Adrenal gland (tissue), 9 donors: ENCODE measurements at regions not wholly inside any gene's neighbourhood (a gene's known extent, or its start where the extent isn't known, plus 50 kb on each side); places are given as distances from the start of the nearest gene placed in this dataset.

Experiments
- DNase-seq, 7 donors: peaks; one replicate each; pipeline ENCODE4 v3.0.0-alpha.2; 2019 to 2020
- H3K27ac ChIP-seq, 5 donors: fragments of 200-600 bp; sonication (generic) in 4 of 5; 1 replicate in 3 of 5; 2 replicates in 2 of 5; pipeline versions ENCODE4 v1.5.1 to v1.8.0; 2016 to 2020; ENCODE audit warnings: mild to moderate bottlenecking in 1 of 5
- H3K27me3 ChIP-seq: fragments of 200-600 bp; 2 replicates; pipeline ENCODE4 v1.8.0; 2021
- H3K36me3 ChIP-seq, 2 donors: fragments of 200-600 bp; replicated peaks in 1 of 2; 1 replicate in 1 of 2; 2 replicates in 1 of 2; pipeline versions ENCODE4 v1.5.1 to v1.8.0; 2018 to 2022
- H3K4me1 ChIP-seq, 2 donors: fragments of 200-600 bp; replicated peaks in 1 of 2; 1 replicate in 1 of 2; 2 replicates in 1 of 2; pipeline versions ENCODE4 v1.5.1 to v1.8.0; 2018 to 2021
- H3K4me3 ChIP-seq, 4 donors: fragments of 200-600 bp; sonication (generic) in 3 of 4; one replicate each; pipeline ENCODE4 v1.5.1; 2016 to 2018
- H3K9me3 ChIP-seq, 3 donors: fragments of 200-600 bp; sonication (generic) in 1 of 3; replicated peaks in 1 of 3; 1 replicate in 2 of 3; 2 replicates in 1 of 3; pipeline versions ENCODE4 v1.5.1 to v1.8.0; 2016 to 2021
- POLR2A ChIP-seq, 2 donors: fragments of 450-650 bp; IDR thresholded peaks; one replicate each; pipeline ENCODE4 v1.6.1; 2017; ENCODE audit warnings: antibody characterized with exemption in 2 of 2, mild to moderate bottlenecking in 2 of 2, moderate library complexity in 1 of 2
- WGBS, 4 donors: extraction: QIAGEN DNeasy Blood & Tissue Kit in 2 of 4; methylation state at CpG; one replicate each; pipeline versions ENCODE4 v1.1.5 to v1.1.7; 2013 to 2017; 5-methylcytosine and 5-hydroxymethylcytosine counted together
- intact Hi-C, 2 donors: fragments of 100-400 bp; cut with DNase I; formaldehyde crosslinking; loops; one replicate each; pipeline versions ENCODE4 v1.14.1 to v1.15.0; 2022 to 2023
- TF ChIP-seq, protein P1 (sequence below), 6 experiments: fragments of 450-650 bp in 4 of 6; fragments of 200-600 bp in 2 of 6; sonication (generic) in 1 of 6; IDR thresholded peaks; 1 replicate in 5 of 6; 2 replicates in 1 of 6; pipeline versions ENCODE4 v1.5.1 to v1.8.0; 2016 to 2021; ENCODE audit warnings: antibody characterized with exemption in 6 of 6, mild to moderate bottlenecking in 2 of 6, moderate library complexity in 1 of 6
- donor health status: healthy with polysubstance abuse.
- donor health status: Bipolar disorder and iron deficiency.
- donor health status: DM: yes; HTN: yes; CAD: no.
- donor health status: DM: no; HTN: no; CAD: no.
- donor health status: DM: no; HTN: no; CAD: no.

DNA sequence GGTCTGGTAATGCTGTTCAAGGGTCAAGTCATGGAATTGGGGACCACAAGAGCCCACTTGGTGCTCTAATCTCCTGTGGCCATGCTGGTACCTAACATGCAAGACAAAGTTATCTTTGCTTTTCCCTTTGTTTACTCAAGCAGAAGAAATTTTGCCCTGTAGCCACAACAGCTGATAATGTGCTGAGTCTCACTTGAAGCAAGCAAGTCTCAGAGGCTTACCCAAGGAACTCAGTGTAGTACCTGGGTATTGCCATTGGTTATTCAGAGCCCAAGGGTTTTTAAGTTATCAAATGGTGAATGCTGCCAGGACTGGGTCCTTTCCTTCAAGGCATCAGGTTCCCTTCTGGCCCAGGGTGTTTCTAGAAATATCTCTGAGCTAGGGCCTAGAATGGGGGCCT, 198.9 kb upstream of the RNPC3 start:
- DNase-seq: no peak
- Histone ChIP-seq H3K27ac (no peak overlapping the region), H3K4me3 (no peak overlapping the region), H3K4me1 (no peaks in the 10 kb centered on the region), H3K36me3 (no peaks in the 10 kb centered on the region), H3K9me3 (no peaks in the 10 kb centered on the region), H3K27me3 (no peaks in the 10 kb centered on the region)
- intact Hi-C loops: no loop called here
- TF ChIP-seq, protein P1, sequence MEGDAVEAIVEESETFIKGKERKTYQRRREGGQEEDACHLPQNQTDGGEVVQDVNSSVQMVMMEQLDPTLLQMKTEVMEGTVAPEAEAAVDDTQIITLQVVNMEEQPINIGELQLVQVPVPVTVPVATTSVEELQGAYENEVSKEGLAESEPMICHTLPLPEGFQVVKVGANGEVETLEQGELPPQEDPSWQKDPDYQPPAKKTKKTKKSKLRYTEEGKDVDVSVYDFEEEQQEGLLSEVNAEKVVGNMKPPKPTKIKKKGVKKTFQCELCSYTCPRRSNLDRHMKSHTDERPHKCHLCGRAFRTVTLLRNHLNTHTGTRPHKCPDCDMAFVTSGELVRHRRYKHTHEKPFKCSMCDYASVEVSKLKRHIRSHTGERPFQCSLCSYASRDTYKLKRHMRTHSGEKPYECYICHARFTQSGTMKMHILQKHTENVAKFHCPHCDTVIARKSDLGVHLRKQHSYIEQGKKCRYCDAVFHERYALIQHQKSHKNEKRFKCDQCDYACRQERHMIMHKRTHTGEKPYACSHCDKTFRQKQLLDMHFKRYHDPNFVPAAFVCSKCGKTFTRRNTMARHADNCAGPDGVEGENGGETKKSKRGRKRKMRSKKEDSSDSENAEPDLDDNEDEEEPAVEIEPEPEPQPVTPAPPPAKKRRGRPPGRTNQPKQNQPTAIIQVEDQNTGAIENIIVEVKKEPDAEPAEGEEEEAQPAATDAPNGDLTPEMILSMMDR (IDR thresholded peaks at IDR 0.05): no peak
- no peak for TF ChIP-seq POLR2A (IDR thresholded peaks at IDR 0.05)

DNA sequence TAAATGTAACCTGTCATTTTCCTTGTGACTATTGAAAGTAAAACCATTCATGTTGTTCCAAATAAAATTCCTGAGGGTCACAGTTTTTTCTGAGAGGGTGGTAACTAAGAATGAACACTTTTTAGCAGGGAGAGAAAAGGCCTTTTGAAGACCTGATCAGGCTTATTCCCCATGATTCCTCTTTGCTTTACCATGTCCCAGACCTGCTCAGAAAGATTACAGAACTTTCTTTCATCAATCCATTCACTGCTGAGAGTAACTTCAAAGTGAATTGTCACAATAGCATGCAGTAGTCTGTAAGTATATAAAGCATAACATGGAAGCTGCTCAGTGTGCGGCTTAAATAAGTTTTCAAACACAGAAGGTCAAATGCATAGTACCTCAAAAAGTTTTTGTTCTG, 201.5 kb upstream of the COL11A1 start:
- TF ChIP-seq POLR2A (IDR thresholded peaks at IDR 0.05): no peak
- TF ChIP-seq, protein P1 (IDR thresholded peaks at IDR 0.05): no peak
- Histone ChIP-seq H3K4me3 (no peak overlapping the region), H3K27me3 (no peaks in the 10 kb centered on the region), H3K4me1 (no peaks in the 10 kb centered on the region), H3K9me3 (no peaks in the 10 kb centered on the region), H3K27ac (no peak overlapping the region), H3K36me3 (no peaks in the 10 kb centered on the region)
- intact Hi-C loops: no loop called here
- WGBS, 4 donors: 76 to 100% (median 90%) methylated on average over 1 of the region's 1 CpG
- no peak for DNase-seq

DNA sequence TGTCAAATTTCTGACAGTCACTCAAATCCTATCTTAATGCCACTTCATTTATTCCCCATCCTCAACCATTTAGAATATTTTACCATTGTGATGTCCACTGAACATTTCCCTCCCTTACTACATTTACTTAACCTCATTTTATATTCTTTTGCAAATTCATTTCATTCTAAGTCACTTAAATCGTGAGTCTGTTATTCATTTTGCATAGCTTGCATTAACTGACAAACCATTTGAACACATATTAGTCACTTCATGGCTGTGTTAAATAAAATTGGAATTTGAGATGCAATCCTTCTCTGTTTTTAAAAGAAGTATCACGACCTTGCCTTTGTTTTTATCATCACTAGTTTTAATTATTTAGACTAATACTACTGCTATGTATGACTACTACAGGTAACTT, 199.4 kb upstream of the COL11A1 start:
- Histone ChIP-seq H3K4me3 (no peak overlapping the region), H3K9me3 (no peaks in the 10 kb centered on the region), H3K27me3 (no peaks in the 10 kb centered on the region), H3K36me3 (no peaks in the 10 kb centered on the region), H3K27ac (no peak overlapping the region), H3K4me1 (no peaks in the 10 kb centered on the region)
- no peak for DNase-seq
- WGBS, 4 donors: 45 to 58% (median 54%) methylated on average over 2 of the region's 2 CpGs
- TF ChIP-seq POLR2A (IDR thresholded peaks at IDR 0.05): no peak
- TF ChIP-seq, protein P1 (IDR thresholded peaks at IDR 0.05): no peak
- intact Hi-C loops: no loop called here

DNA sequence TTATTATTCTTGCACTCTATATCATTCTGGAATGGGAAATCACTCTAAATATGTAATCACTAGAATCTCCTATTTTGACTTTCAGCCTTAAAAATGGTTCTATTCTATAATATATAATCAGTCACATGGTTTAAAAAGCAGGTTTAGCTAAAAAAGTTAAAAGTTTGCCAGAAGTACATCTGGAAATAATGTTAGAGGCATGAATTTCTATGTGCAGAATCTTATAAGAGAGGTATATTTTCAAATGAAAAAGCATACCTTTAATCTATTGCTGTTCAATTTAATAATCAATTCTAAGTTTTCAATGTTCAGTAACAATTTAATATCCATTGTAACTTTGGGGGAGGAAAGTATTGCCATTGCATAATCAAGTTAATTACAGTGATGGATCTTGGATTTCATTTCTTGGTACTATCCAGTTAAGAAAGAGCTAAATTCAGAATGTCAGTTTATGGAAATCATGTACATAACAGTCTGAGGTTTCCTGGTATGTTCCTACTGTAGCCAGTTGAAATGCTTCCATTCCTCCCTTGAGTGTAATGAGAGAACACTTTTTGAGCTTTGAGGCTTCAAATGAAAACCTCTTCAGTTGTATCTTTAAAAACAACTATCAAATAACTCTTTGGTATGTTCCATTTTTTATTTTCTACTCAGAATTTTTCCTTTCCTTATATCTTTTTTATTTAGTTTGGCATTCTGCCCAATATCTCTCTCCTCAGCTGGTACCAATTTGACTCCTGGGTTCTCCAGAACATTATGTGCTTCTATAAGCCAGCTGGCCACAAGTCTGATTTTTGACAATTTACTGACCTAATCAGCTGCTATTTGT, 175.7 kb upstream of the COL11A1 start:
- TF ChIP-seq, protein P1 (IDR thresholded peaks at IDR 0.05): no peak
- no peak for TF ChIP-seq POLR2A (IDR thresholded peaks at IDR 0.05)
- H3K27me3 ChIP-seq: no peaks in the 10 kb centered on the region
- H3K36me3 ChIP-seq: no peaks in the 10 kb centered on the region
- intact Hi-C loops: no loop called here
- H3K27ac ChIP-seq: no peak overlapping the region
- no peak for DNase-seq
- no peaks in the 10 kb centered on the region for H3K4me1 ChIP-seq
- H3K9me3 ChIP-seq: no peaks in the 10 kb centered on the region
- H3K4me3 ChIP-seq: no peak overlapping the region
